Skeletal muscle satellite cell (primary cell): ENCODE measurements at regions not wholly inside any gene's neighbourhood (a gene's known extent, or its start where the extent isn't known, plus 50 kb on each side); places are given as distances from the start of the nearest gene placed in this dataset.
A peak's percentile ranks its signal among the peaks of the same experiment; 100 is the strongest.
"Not testable (repeated sequence)": the region's sequence is repeated elsewhere in the genome, so short reads cannot be mapped to it uniquely, and the experiment has no call there.

Experiments used
- H3K27me3 ChIP-seq: 2 replicates; pipeline ENCODE4 v1.7.0; 2013; ENCODE audit warnings: low read length; ENCODE audit not compliant: control insufficient read depth, insufficient read depth
- H3K36me3 ChIP-seq: 2 replicates; pipeline ENCODE4 v1.7.0; 2013; ENCODE audit warnings: mild to moderate bottlenecking, control low read depth, low read length; ENCODE audit not compliant: insufficient read depth
- H3K4me1 ChIP-seq: 2 replicates; pipeline ENCODE4 v1.7.0; 2013; ENCODE audit warnings: low read length; ENCODE audit not compliant: control insufficient read depth, insufficient read depth
- H3K4me2 ChIP-seq: 2 replicates; pipeline ENCODE4 v1.7.0; 2013; ENCODE audit warnings: mild to moderate bottlenecking, low read length
- H3K4me3 ChIP-seq: 2 replicates; pipeline ENCODE4 v1.7.0; 2013; ENCODE audit warnings: low read length
- H3K9ac ChIP-seq: 2 replicates; pipeline ENCODE4 v1.7.0; 2013; ENCODE audit warnings: mild to moderate bottlenecking, low read depth, low read length, moderate library complexity
- H3K9me3 ChIP-seq: replicated peaks from 2 replicates; pipeline ENCODE4 v1.7.0; 2013; ENCODE audit warnings: mild to moderate bottlenecking, control low read depth, low read length

- Histone ChIP-seq H3K9me3 (no peaks in the 10 kb centered on the region), H3K4me2 (no peak overlapping the region), H3K27me3 (no peaks in the 10 kb centered on the region), H3K36me3 (no peaks in the 10 kb centered on the region), H3K4me1 (peaks cover 12% of the 10 kb centered on the region), H3K4me3 (no peak overlapping the region), H3K9ac (no peak overlapping the region)
Measured at GRCh38 chr11:19426011-19426755, 185.4 kb upstream of the E2F8 start.

- H3K9ac ChIP-seq, result no peak overlapping the region
- no peak overlapping the region for H3K4me3 ChIP-seq
- H3K27me3 ChIP-seq, result no peaks in the 10 kb centered on the region
- H3K4me1 ChIP-seq, result peaks cover 22% of the 10 kb centered on the region
- no peak overlapping the region for H3K4me2 ChIP-seq
- H3K36me3 ChIP-seq, result no peaks in the 10 kb centered on the region
- no peaks in the 10 kb centered on the region for H3K9me3 ChIP-seq
Measured at GRCh38 chr11:19422276-19422675, 181.5 kb upstream of the E2F8 start.

GRCh38 chr11:19420868-19421533, 180.3 kb upstream of the E2F8 start:
- no peaks in the 10 kb centered on the region for H3K9me3 ChIP-seq

GRCh38 chr11:19419808-19420207, 179.1 kb upstream of the E2F8 start:
- H3K4me1 ChIP-seq, result peaks cover 22% of the 10 kb centered on the region
- no peaks in the 10 kb centered on the region for H3K36me3 ChIP-seq
- peak overlapping the region; percentile 51 for H3K4me2 ChIP-seq
- peak overlapping the region; percentile 24 for H3K4me3 ChIP-seq
- H3K9me3 ChIP-seq, result no peaks in the 10 kb centered on the region
- H3K27me3 ChIP-seq, result no peaks in the 10 kb centered on the region
- H3K9ac ChIP-seq, result no peak overlapping the region

More at GRCh38 chr11:19420868-19421533, 180.3 kb upstream of the E2F8 start:
- Histone ChIP-seq H3K4me1 (peaks cover 22% of the 10 kb centered on the region), H3K27me3 (no peaks in the 10 kb centered on the region), H3K4me3 (no peak overlapping the region), H3K4me2 (no peak overlapping the region), H3K9ac (no peak overlapping the region), H3K36me3 (no peaks in the 10 kb centered on the region)

- H3K27me3 ChIP-seq, result no peaks in the 10 kb centered on the region
- H3K9me3 ChIP-seq, result no peaks in the 10 kb centered on the region
- H3K9ac ChIP-seq, result peak overlapping the region; percentile 25
- peaks cover 22% of the 10 kb centered on the region for H3K4me1 ChIP-seq
- peak overlapping the region; percentile 51 for H3K4me2 ChIP-seq
- H3K4me3 ChIP-seq, result peak overlapping the region; percentile 24
- H3K36me3 ChIP-seq, result no peaks in the 10 kb centered on the region
Measured at GRCh38 chr11:19419021-19419750, 178.4 kb upstream of the E2F8 start.

- H3K4me2 ChIP-seq, result no peak overlapping the region
- H3K36me3 ChIP-seq, result no peaks in the 10 kb centered on the region
- H3K4me1 ChIP-seq, result peaks cover 22% of the 10 kb centered on the region
- H3K4me3 ChIP-seq, result no peak overlapping the region
- H3K27me3 ChIP-seq, result no peaks in the 10 kb centered on the region
- H3K9ac ChIP-seq, result no peak overlapping the region
- no peaks in the 10 kb centered on the region for H3K9me3 ChIP-seq
Measured at GRCh38 chr11:19418221-19418620, 177.5 kb upstream of the E2F8 start.

GRCh38 chr11:19412070-19412469, 171.3 kb upstream of the E2F8 start:
- not testable (repeated sequence) for H3K4me3 ChIP-seq, H3K27me3 ChIP-seq, H3K4me2 ChIP-seq, H3K9ac ChIP-seq, H3K4me1 ChIP-seq, H3K36me3 ChIP-seq, H3K9me3 ChIP-seq

- H3K36me3 ChIP-seq, result no peaks in the 10 kb centered on the region
- no peaks in the 10 kb centered on the region for H3K9me3 ChIP-seq
- no peak overlapping the region for H3K4me3 ChIP-seq
- no peaks in the 10 kb centered on the region for H3K27me3 ChIP-seq
- H3K4me2 ChIP-seq, result no peak overlapping the region
- H3K4me1 ChIP-seq, result peaks cover 5% of the 10 kb centered on the region
- no peak overlapping the region for H3K9ac ChIP-seq
Measured at GRCh38 chr11:19410032-19410431, 169.3 kb upstream of the E2F8 start.

- Histone ChIP-seq H3K27me3 (no peaks in the 10 kb centered on the region), H3K36me3 (no peaks in the 10 kb centered on the region), H3K4me2 (no peak overlapping the region), H3K4me1 (peaks cover 5% of the 10 kb centered on the region), H3K4me3 (no peak overlapping the region), H3K9ac (no peak overlapping the region), H3K9me3 (no peaks in the 10 kb centered on the region)
Measured at GRCh38 chr11:19409307-19409706, 168.6 kb upstream of the E2F8 start.

GRCh38 chr11:19407677-19408270, 167.0 kb upstream of the E2F8 start:
- H3K9me3 ChIP-seq, result no peaks in the 10 kb centered on the region
- H3K36me3 ChIP-seq, result no peaks in the 10 kb centered on the region
- H3K9ac ChIP-seq, result no peak overlapping the region
- no peak overlapping the region for H3K4me2 ChIP-seq
- peaks cover 5% of the 10 kb centered on the region for H3K4me1 ChIP-seq
- no peak overlapping the region for H3K4me3 ChIP-seq
- H3K27me3 ChIP-seq, result no peaks in the 10 kb centered on the region

GRCh38 chr11:19405966-19406365, 165.2 kb upstream of the E2F8 start:
- Histone ChIP-seq H3K27me3 (no peaks in the 10 kb centered on the region), H3K4me1 (no peaks in the 10 kb centered on the region), H3K9ac (no peak overlapping the region), H3K9me3 (no peaks in the 10 kb centered on the region), H3K36me3 (no peaks in the 10 kb centered on the region), H3K4me2 (no peak overlapping the region), H3K4me3 (no peak overlapping the region)
